B cell (primary cell): ENCODE measurements at regions not wholly inside any gene's neighbourhood (a gene's known extent, or its start where the extent isn't known, plus 50 kb on each side); places are given as distances from the start of the nearest gene placed in this dataset.

Experiments used
- CTCF ChIP-seq: fragments of 200-600 bp; IDR thresholded peaks from one replicate; pipeline ENCODE4 v1.8.0; 2022; ENCODE audit warnings: antibody characterized with exemption, mild to moderate bottlenecking
- EZH2 ChIP-seq: IDR thresholded peaks from 2 replicates; pipeline ENCODE4 v1.6.1; 2012; ENCODE audit warnings: borderline replicate concordance, low read depth, mild to moderate bottlenecking, moderate library complexity, low read length; ENCODE audit not compliant: insufficient read depth, poor library complexity, severe bottlenecking

GRCh38 chr13:91245288-91245687 is 102.2 kb upstream of the MIR17HG start:
- TF ChIP-seq CTCF: no peak
- TF ChIP-seq EZH2: no peak
